ENCODE measurements at regions not wholly inside any gene's neighbourhood (a gene's known extent, or its start where the extent isn't known, plus 50 kb on each side); places are given as distances from the start of the nearest gene placed in this dataset.

GRCh38 chr17:33732116-33732515 lies 439.0 kb upstream of the ASIC2 start:
- Histone ChIP-seq H3K4me3 (no peak overlapping the region), H3K27me3 (peaks cover 30% of the 10 kb centered on the region), H3K27ac (no peak overlapping the region), H3K9me3 (no peaks in the 10 kb centered on the region), H3K36me3 (no peaks in the 10 kb centered on the region), H3K4me1 (no peaks in the 10 kb centered on the region)
- in situ Hi-C loops (cut with MboI; ENCODE audit: low pct_ligation_motif_present in 1 of 4, low pct_unique_long_range_greater_than_20kb in 1 of 4, low sequenced_read_pairs in 3 of 4) (no loop called here), intact Hi-C loops (cut with DNase I; ENCODE audit: low total_unique reads) (no loop called here)
- 25 to 32% methylated on average over 3 of the region's 3 CpGs for WGBS, 2 donors (ENCODE audit: low coverage in 1 of 2)
- TF ChIP-seq CTCF (IDR thresholded peaks at IDR 0.05), result no peak
- no peak for TF ChIP-seq POLR2AphosphoS5 (IDR thresholded peaks at IDR 0.05)
- TF ChIP-seq POLR2A (IDR thresholded peaks at IDR 0.05), result no peak
- no peak for TF ChIP-seq EP300 (IDR thresholded peaks at IDR 0.05; ENCODE audit: low read depth)
- no peak for DNase-seq

GRCh38 chr17:33739714-33740113 lies 446.6 kb upstream of the ASIC2 start:
- no peaks in the 10 kb centered on the region for H3K36me3 ChIP-seq
- no peak overlapping the region for H3K27ac ChIP-seq
- intact Hi-C loops (cut with DNase I; ENCODE audit: low total_unique reads) (no loop called here), in situ Hi-C loops (cut with MboI; ENCODE audit: low pct_ligation_motif_present in 1 of 4, low pct_unique_long_range_greater_than_20kb in 1 of 4, low sequenced_read_pairs in 3 of 4) (no loop called here)
- TF ChIP-seq EP300 (IDR thresholded peaks at IDR 0.05; ENCODE audit: low read depth) (no peak), POLR2A (IDR thresholded peaks at IDR 0.05) (no peak), CTCF (IDR thresholded peaks at IDR 0.05) (no peak)
- H3K27me3 ChIP-seq, result peaks cover 4% of the 10 kb centered on the region
- H3K9me3 ChIP-seq, result no peaks in the 10 kb centered on the region
- no peaks in the 10 kb centered on the region for H3K4me1 ChIP-seq
- no peak overlapping the region for H3K4me3 ChIP-seq
- DNase-seq, result no peak

GRCh38 chr17:33745047-33745760 lies 452.1 kb upstream of the ASIC2 start:
- no peak for DNase-seq
- Histone ChIP-seq H3K4me3 (no peak overlapping the region), H3K27ac (no peak overlapping the region), H3K4me1 (no peaks in the 10 kb centered on the region), H3K36me3 (no peaks in the 10 kb centered on the region), H3K27me3 (no peaks in the 10 kb centered on the region), H3K9me3 (no peaks in the 10 kb centered on the region)
- in situ Hi-C loops (cut with MboI; ENCODE audit: low pct_ligation_motif_present in 1 of 4, low pct_unique_long_range_greater_than_20kb in 1 of 4, low sequenced_read_pairs in 3 of 4), result no loop called here
- no peak for TF ChIP-seq EP300 (IDR thresholded peaks at IDR 0.05; ENCODE audit: low read depth)
- no peak for TF ChIP-seq CTCF (IDR thresholded peaks at IDR 0.05)
- TF ChIP-seq POLR2AphosphoS5 (IDR thresholded peaks at IDR 0.05), result no peak
- TF ChIP-seq POLR2A (IDR thresholded peaks at IDR 0.05), result no peak
- intact Hi-C loops (cut with DNase I; ENCODE audit: low total_unique reads), result no loop called here
- 45% methylated on average over 2 to 3 of the region's 3 CpGs for WGBS, 2 donors (ENCODE audit: low coverage in 1 of 2)

- TF ChIP-seq POLR2AphosphoS5 (IDR thresholded peaks at IDR 0.05) (no peak), EP300 (IDR thresholded peaks at IDR 0.05; ENCODE audit: low read depth) (no peak), POLR2A (IDR thresholded peaks at IDR 0.05) (no peak), CTCF (IDR thresholded peaks at IDR 0.05) (no peak)
- 80% methylated on average over 6 of the region's 6 CpGs; no CpG with 5 or more reads in 1 of the 2 donors for WGBS, 2 donors (ENCODE audit: low coverage in 1 of 2)
- Histone ChIP-seq H3K4me3 (no peak overlapping the region), H3K27me3 (peaks cover 12% of the 10 kb centered on the region), H3K27ac (no peak overlapping the region), H3K4me1 (peaks cover 0 to 4% (median 0%) of the 10 kb centered on the region in 4 donors), H3K9me3 (no peaks in the 10 kb centered on the region), H3K36me3 (no peaks in the 10 kb centered on the region)
- intact Hi-C loops (cut with DNase I; ENCODE audit: low total_unique reads) (no loop called here), in situ Hi-C loops (cut with MboI; ENCODE audit: low pct_ligation_motif_present in 1 of 4, low pct_unique_long_range_greater_than_20kb in 1 of 4, low sequenced_read_pairs in 3 of 4) (no loop called here)
- DNase-seq, result no peak
Observed at GRCh38 chr17:33749171-33749570, 456.1 kb upstream of the ASIC2 start.

Measured in transverse colon (tissue), 4 donors.